Bronchial epithelial cell (primary cell): ENCODE measurements at regions not wholly inside any gene's neighbourhood (a gene's known extent, or its start where the extent isn't known, plus 50 kb on each side); places are given as distances from the start of the nearest gene placed in this dataset.

ENCODE experiments used
- DNase-seq: peaks from one replicate; pipeline ENCODE4 v3.0.0-alpha.2; 2010; ENCODE audit warnings: low read depth
- FAIRE-seq: peaks from 2 replicates; lab custom pipeline; 2011; peaks lifted over from hg19 to GRCh38; lab: Jason Lieb, UNC
- H3K27me3 ChIP-seq: 2 replicates; pipeline ENCODE4 v1.5.1; 2011; ENCODE audit warnings: low read length; ENCODE audit not compliant: control insufficient read depth, insufficient read depth
- H3K36me3 ChIP-seq: 2 replicates; pipeline ENCODE4 v1.5.1; 2011; ENCODE audit warnings: low read length; ENCODE audit not compliant: control insufficient read depth, insufficient read depth
- H3K4me3 ChIP-seq: 2 replicates; pipeline ENCODE4 v1.5.1; 2011; ENCODE audit warnings: mild to moderate bottlenecking, low read depth, low read length, control low read depth
- CTCF ChIP-seq: IDR thresholded peaks from 2 replicates; pipeline ENCODE4 v1.5.1; 2011; ENCODE audit warnings: mild to moderate bottlenecking, moderate library complexity, low read length, control low read depth, inconsistent platforms; ENCODE audit not compliant: insufficient read depth, severe bottlenecking

- FAIRE-seq (no peak), DNase-seq (no peak)
- Histone ChIP-seq H3K36me3 (no peaks in the 10 kb centered on the region), H3K4me3 (no peak overlapping the region), H3K27me3 (no peaks in the 10 kb centered on the region)
- no peak for TF ChIP-seq CTCF
Observed at GRCh38 chr1:79695138-79695537, 688.6 kb upstream of the ADGRL4 start.

- no peak for DNase-seq
- Histone ChIP-seq H3K27me3 (no peaks in the 10 kb centered on the region), H3K4me3 (no peak overlapping the region), H3K36me3 (no peaks in the 10 kb centered on the region)
- FAIRE-seq: no peak
- no peak for TF ChIP-seq CTCF
Observed at GRCh38 chr1:79694241-79694640, 687.7 kb upstream of the ADGRL4 start.

- DNase-seq (no peak), FAIRE-seq (no peak)
- Histone ChIP-seq H3K4me3 (no peak overlapping the region), H3K27me3 (no peaks in the 10 kb centered on the region), H3K36me3 (no peaks in the 10 kb centered on the region)
- no peak for TF ChIP-seq CTCF
Observed at GRCh38 chr1:79693441-79694114, 687.0 kb upstream of the ADGRL4 start.

- Histone ChIP-seq H3K4me3 (no peak overlapping the region), H3K27me3 (no peaks in the 10 kb centered on the region), H3K36me3 (no peaks in the 10 kb centered on the region)
- FAIRE-seq (no peak), DNase-seq (no peak)
- TF ChIP-seq CTCF: no peak
Observed at GRCh38 chr1:79692519-79692918, 686.0 kb upstream of the ADGRL4 start.

- Histone ChIP-seq H3K36me3 (no peaks in the 10 kb centered on the region), H3K27me3 (no peaks in the 10 kb centered on the region), H3K4me3 (no peak overlapping the region)
- DNase-seq (no peak), FAIRE-seq (no peak)
- TF ChIP-seq CTCF: no peak
Observed at GRCh38 chr1:79688932-79689331, 682.4 kb upstream of the ADGRL4 start.

- no peak for FAIRE-seq
- H3K36me3 ChIP-seq: no peaks in the 10 kb centered on the region
- DNase-seq: no peak
- TF ChIP-seq CTCF: no peak
- H3K27me3 ChIP-seq: no peaks in the 10 kb centered on the region
- H3K4me3 ChIP-seq: no peak overlapping the region
Observed at GRCh38 chr1:79683420-79683819, 676.9 kb upstream of the ADGRL4 start.
